ENCODE measurements at regions not wholly inside any gene's neighbourhood (a gene's known extent, or its start where the extent isn't known, plus 50 kb on each side); places are given as distances from the start of the nearest gene placed in this dataset.

DNA sequence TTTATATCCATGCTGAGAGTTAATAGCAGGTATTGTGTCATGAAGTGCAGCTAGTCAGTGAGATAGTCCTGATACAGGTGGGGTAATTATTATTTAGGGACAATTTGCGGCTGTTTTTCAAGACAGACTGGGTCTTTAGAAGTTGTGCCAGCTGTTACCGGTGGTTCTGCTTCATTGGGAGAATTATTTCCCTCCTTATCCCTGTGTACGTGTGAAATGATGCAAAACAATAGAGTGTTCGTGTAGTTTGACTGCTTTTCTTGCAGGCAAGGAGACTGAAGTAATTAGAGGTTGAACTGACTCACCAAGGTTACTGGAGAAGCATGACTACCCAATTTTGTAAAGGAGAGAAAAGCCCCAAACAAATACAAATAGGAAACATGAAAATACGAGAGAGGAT is 101.7 kb downstream of the ARRDC3 start:
- FAIRE-seq (no peak), DNase-seq (ENCODE audit: insufficient read length) (no peak)
- TF ChIP-seq TAF1 (IDR thresholded peaks at IDR 0.05; ENCODE audit: borderline replicate concordance, low read depth, low read length), result no peak
- TF ChIP-seq POLR2A (IDR thresholded peaks at IDR 0.05; ENCODE audit: low read depth, low read length), result no peak
- TF ChIP-seq POLR2AphosphoS5 (IDR thresholded peaks at IDR 0.05; ENCODE audit: low read depth, low read length), result no peak

DNA sequence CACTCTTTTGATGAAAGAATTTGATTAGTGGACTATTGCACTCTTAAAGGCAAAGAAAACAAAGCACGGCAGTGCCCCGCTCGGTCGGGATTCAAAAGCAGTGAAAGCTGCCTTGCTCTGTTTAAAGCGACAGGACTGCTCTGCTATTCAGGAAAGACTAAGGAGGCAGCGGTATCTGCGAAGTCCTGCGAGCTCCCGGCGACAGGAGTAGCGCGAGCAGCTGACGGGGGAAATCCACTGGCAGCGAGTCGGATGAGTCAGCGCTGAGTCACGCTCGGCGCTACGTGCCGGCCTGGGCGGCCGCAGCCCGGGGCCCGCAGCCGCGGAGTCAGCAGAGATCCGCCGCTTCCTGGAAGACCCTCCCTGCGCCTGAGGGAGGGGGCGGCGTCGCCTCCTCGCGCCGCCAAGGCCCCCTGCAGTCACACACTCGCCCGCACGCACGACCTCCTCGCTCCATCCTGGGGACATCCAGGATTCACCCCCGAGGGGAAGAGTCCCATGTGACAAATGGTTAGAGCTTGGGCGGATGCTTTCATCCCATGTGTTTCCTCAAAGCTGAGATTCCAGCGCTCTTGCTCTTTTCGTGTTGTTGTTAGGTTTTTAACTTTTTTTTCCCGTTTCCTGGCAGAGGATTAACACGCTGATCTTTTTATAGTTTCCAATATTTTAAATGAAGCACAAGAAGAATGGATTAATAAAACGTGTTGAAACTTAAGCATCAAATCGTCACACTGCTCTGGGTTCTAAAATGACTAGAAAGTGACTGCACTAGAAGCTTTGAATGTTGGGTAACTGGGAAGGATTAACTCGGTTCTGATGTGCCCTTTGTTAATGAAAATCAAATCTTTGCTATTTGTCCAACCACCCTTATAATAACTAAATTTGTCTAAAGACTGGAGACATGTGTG is 102.5 kb downstream of the ARRDC3 start:
- FAIRE-seq (peak; percentile 89), DNase-seq (ENCODE audit: insufficient read length) (peak; percentile 73)
- TF ChIP-seq POLR2AphosphoS5 (IDR thresholded peaks at IDR 0.05; ENCODE audit: low read depth, low read length) (peak; percentile 86), TAF1 (IDR thresholded peaks at IDR 0.05; ENCODE audit: borderline replicate concordance, low read depth, low read length) (peak; percentile 77), POLR2A (IDR thresholded peaks at IDR 0.05; ENCODE audit: low read depth, low read length) (peak; percentile 73; the same call in 1 of the 2 replicates)

DNA sequence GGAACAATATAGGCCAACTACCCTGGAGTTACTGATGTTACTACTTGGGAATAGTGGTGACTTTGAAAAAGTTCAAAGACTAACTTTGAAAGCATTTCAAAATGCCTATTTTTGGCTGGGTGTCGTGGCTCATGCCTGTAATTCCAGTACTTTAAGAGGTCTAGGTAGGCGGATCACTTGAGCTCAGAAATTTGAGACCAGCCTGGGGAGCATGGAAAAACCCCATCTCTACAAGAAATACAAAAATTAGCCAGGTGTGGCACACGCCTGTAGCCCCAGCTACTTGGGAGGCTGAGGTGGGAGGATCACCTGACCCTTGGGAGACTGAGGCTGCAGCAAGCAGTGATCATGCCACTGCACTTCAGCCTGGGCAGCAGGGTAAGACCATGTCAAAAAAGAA is 105.3 kb downstream of the ARRDC3 start:
- no peak for TF ChIP-seq POLR2A (IDR thresholded peaks at IDR 0.05; ENCODE audit: low read depth, low read length)
- no peak for TF ChIP-seq TAF1 (IDR thresholded peaks at IDR 0.05; ENCODE audit: borderline replicate concordance, low read depth, low read length)
- TF ChIP-seq POLR2AphosphoS5 (IDR thresholded peaks at IDR 0.05; ENCODE audit: low read depth, low read length), result no peak
- DNase-seq (ENCODE audit: insufficient read length) (no peak), FAIRE-seq (peak; percentile 14)

DNA sequence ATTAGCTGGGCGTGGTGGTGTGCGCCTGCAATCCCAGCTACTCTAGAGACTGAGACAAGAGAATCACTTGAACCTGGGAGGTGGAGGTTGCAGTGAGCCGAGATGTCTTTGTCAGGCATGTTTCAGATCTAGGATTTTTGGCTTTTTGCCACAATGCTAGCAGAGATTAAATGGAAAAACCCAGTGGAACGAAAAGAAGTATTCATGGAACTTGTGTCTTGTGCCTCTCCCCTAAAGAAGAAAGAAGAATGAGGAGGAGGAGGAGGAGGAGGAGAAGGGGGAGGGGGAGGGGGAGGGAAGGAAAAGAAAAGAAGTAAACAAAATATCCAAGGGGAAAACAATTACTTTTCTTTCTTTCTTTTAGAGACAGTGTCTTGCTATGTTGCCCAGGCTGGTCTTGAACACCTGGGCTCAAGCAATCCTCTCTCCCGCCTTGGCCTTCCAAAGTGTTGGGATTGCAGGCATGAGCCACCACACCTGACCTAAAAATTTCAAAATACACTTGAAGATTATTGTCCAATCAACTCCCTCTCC is 106.0 kb downstream of the ARRDC3 start:
- no peak for DNase-seq (ENCODE audit: insufficient read length)
- FAIRE-seq, result no peak
- TF ChIP-seq POLR2AphosphoS5 (IDR thresholded peaks at IDR 0.05; ENCODE audit: low read depth, low read length) (no peak), TAF1 (IDR thresholded peaks at IDR 0.05; ENCODE audit: borderline replicate concordance, low read depth, low read length) (no peak), POLR2A (IDR thresholded peaks at IDR 0.05; ENCODE audit: low read depth, low read length) (no peak)

DNA sequence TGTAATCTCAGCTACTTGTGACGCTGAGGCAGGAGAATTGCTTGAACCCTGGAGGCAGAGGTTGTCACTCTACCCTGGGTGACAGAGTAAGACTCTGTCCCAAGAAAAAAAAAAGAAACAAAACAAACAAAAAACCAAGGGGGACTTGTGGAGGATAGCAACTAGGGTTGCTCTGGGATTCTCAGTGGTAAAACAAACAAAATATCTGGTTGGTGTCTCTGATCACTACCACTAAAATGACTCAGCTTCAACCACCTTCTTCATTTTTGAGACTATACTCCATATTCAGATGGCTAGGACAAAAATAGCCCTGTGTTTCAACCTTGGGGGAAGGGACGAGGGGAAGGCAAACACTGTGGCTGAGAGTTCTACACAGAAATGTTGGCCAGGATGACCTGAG is 110.3 kb downstream of the ARRDC3 start:
- FAIRE-seq (peak; percentile 86), DNase-seq (ENCODE audit: insufficient read length) (no peak)
- no peak for TF ChIP-seq POLR2AphosphoS5 (IDR thresholded peaks at IDR 0.05; ENCODE audit: low read depth, low read length)
- TF ChIP-seq TAF1 (IDR thresholded peaks at IDR 0.05; ENCODE audit: borderline replicate concordance, low read depth, low read length), result no peak
- TF ChIP-seq POLR2A (IDR thresholded peaks at IDR 0.05; ENCODE audit: low read depth, low read length), result no peak

DNA sequence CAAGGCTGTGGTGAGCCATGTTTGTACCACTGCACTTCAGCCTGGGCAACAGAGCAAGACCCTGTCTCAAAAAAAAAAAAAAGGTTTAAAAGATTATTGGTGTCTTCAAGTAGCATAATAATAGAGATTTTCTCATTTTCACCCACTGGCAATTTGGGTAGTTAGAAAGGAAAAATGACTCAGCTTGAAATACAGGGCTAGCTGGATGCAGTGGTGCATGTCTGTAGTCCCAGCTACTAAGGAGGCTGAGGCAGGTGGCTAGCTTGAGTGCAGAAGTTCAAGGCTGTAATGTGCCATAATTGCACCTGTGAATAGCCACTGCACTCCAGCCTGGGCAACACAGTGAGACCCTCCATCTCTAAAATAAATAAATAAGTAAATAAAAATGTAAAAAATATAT is 111.1 kb downstream of the ARRDC3 start:
- FAIRE-seq, result peak; percentile 88

DNA sequence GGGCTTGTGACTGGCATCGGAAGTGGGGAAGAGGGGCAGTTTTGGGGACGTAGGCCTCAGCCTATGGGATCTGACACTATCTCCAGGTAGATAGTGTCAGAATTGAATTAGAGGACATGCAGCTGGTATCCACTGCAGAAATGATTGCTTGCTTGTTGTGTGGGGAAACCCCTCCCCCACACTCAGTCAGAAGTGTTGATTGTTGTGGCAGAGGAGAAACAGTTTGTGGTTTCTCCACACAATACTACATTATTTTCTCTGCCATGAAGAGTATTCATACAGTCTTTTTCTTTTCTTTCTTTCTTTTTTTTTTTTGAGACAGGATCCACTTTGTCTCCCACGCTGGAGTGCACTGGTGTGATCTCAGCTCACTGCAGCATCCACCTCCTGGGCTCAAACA is 113.9 kb downstream of the ARRDC3 start:
- no peak for FAIRE-seq

More for the DNA sequence above, 111.1 kb downstream of the ARRDC3 start:
- TF ChIP-seq POLR2AphosphoS5 (IDR thresholded peaks at IDR 0.05; ENCODE audit: low read depth, low read length), result no peak
- DNase-seq (ENCODE audit: insufficient read length), result no peak

DNA sequence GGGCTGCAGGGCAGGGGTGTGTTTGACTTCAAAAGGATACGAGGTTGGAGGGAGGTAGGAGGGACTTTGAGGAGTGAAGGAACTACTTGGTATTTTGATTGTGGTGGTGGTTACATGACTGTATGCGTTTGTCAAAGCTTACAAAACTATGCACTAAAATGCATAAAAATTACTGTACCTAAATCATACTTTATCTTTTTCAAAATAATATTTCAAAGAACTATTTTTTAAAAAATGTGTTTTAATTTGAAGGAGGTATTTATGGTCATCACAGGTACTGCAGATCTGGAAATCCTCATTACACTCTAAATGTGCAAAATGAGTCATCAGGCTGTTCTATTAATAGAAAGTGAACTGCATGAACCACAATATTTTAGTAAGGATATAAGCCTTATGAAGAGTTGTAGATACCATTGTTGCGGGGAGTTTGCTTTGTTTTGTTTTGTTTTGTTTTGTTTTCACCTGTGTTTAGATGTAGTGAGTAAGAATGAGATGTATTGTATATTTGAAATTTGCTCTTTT is 116.9 kb downstream of the ARRDC3 start:
- FAIRE-seq (no peak), DNase-seq (ENCODE audit: insufficient read length) (no peak)
- TF ChIP-seq POLR2A (IDR thresholded peaks at IDR 0.05; ENCODE audit: low read depth, low read length) (no peak), TAF1 (IDR thresholded peaks at IDR 0.05; ENCODE audit: borderline replicate concordance, low read depth, low read length) (no peak), POLR2AphosphoS5 (IDR thresholded peaks at IDR 0.05; ENCODE audit: low read depth, low read length) (no peak)

More for the DNA sequence above, 113.9 kb downstream of the ARRDC3 start:
- DNase-seq (ENCODE audit: insufficient read length), result no peak
- TF ChIP-seq POLR2AphosphoS5 (IDR thresholded peaks at IDR 0.05; ENCODE audit: low read depth, low read length) (no peak), POLR2A (IDR thresholded peaks at IDR 0.05; ENCODE audit: low read depth, low read length) (no peak), TAF1 (IDR thresholded peaks at IDR 0.05; ENCODE audit: borderline replicate concordance, low read depth, low read length) (no peak)

DNA sequence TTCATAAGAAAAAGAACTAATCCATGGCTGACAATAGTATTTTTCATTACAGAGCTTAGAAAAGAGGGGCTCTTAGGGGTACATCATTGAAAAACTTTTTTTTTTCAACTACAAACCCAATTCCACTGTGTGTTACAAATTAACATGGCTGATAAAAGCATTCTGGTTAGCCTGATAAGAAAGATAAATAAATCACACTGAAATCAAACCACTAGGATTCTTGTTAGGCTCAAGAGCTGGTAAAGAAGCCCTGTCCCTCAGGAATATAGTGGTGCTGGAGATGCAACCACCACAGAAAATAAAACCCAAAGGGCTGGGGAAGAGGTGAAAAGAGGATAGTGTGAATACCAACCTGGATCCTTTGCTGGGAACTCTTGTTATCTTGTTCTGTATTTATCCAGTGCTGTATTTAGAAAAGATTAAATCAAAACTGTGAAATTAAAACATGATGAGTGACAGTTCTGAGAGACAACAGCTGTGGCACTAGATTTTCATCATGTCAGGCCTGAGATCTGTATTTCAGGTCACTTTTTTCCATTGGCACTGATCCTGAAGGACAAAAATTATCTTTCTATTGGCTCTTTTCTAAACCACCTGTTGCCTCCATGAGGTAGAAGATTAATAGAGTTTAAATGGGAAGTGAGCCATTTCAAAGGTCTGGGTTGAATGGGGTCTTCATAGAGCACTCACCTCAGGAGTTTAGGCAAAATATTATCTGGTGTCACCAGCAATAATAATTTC is 118.6 kb downstream of the ARRDC3 start:
- DNase-seq (ENCODE audit: insufficient read length), result no peak
- FAIRE-seq, result no peak
- no peak for TF ChIP-seq POLR2AphosphoS5 (IDR thresholded peaks at IDR 0.05; ENCODE audit: low read depth, low read length)
- TF ChIP-seq TAF1 (IDR thresholded peaks at IDR 0.05; ENCODE audit: borderline replicate concordance, low read depth, low read length), result no peak
- no peak for TF ChIP-seq POLR2A (IDR thresholded peaks at IDR 0.05; ENCODE audit: low read depth, low read length)

DNA sequence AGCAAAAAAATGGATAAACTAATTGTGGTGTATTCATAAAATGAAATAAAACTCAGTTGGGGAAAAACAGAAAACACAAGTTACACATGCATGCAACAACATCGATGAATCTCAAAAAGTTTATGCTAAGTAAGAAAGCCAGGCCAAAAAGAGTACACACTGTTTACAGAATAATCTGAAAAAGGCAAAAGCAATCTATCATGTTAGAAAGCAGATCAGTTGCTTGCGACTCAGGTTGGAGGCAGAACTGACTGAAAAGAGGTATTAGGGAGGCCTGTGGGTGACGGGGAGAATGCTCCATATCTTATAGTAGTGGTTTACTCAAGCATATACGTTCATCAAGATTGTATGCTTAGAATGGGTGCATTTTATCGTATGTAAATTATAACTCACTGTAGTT is 119.2 kb downstream of the ARRDC3 start:
- FAIRE-seq (no peak), DNase-seq (ENCODE audit: insufficient read length) (no peak)
- TF ChIP-seq TAF1 (IDR thresholded peaks at IDR 0.05; ENCODE audit: borderline replicate concordance, low read depth, low read length), result no peak
- TF ChIP-seq POLR2AphosphoS5 (IDR thresholded peaks at IDR 0.05; ENCODE audit: low read depth, low read length), result no peak
- no peak for TF ChIP-seq POLR2A (IDR thresholded peaks at IDR 0.05; ENCODE audit: low read depth, low read length)

DNA sequence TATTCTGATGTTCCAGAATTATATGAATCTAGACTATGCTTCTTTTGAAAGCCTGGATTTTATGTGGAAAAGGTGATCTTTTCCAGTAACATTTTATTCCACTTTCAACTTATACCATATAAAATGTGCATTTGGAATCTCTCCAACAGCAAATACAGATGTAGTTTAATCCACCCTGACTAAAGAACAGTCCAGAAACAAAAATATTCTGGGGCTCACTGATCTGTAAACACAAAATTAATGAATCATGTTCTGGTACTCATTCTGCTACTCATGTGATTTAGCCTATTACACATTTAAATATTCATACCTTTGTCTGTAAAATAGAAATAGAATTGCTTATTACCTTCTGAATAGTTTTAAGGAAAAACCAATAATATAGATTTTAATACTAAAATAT is 125.8 kb downstream of the ARRDC3 start:
- DNase-seq (ENCODE audit: insufficient read length) (no peak), FAIRE-seq (no peak)
- TF ChIP-seq POLR2AphosphoS5 (IDR thresholded peaks at IDR 0.05; ENCODE audit: low read depth, low read length) (no peak), POLR2A (IDR thresholded peaks at IDR 0.05; ENCODE audit: low read depth, low read length) (no peak), TAF1 (IDR thresholded peaks at IDR 0.05; ENCODE audit: borderline replicate concordance, low read depth, low read length) (no peak)
